CD8-positive, alpha-beta memory T cell (primary cell): ENCODE measurements at regions not wholly inside any gene's neighbourhood (a gene's known extent, or its start where the extent isn't known, plus 50 kb on each side); places are given as distances from the start of the nearest gene placed in this dataset.
"Not testable (repeated sequence)": the region's sequence is repeated elsewhere in the genome, so short reads cannot be mapped to it uniquely, and the experiment has no call there.

Experiments
- CTCF ChIA-PET: fragments of 350-600 bp; sonication (Branson Sonifier 250); formaldehyde crosslinking; loops from one replicate; lab custom pipeline; 2021; ENCODE audit warnings: antibody characterized with exemption; lab: Charles Lee
- POLR2A ChIA-PET: fragments of 350-600 bp; sonication (Branson Sonifier 250); formaldehyde crosslinking; loops from one replicate; lab custom pipeline; 2021; ENCODE audit warnings: antibody characterized with exemption; lab: Charles Lee
- DNase-seq, 5 donors: peaks; one replicate each; pipeline versions ENCODE4 v3.0.0 to v3.0.0-alpha.2; 2020 to 2022; ENCODE audit warnings: mixed read lengths in 1 of 5
- H3K27ac ChIP-seq: one replicate; pipeline ENCODE4 v1.7.0; 2013; ENCODE audit warnings: low read depth, mild to moderate bottlenecking, low read length, moderate library complexity
- H3K27me3 ChIP-seq: 2 replicates; pipeline ENCODE4 v1.7.0; 2013; ENCODE audit warnings: low read length, mild to moderate bottlenecking; ENCODE audit not compliant: insufficient read depth, poor library complexity, severe bottlenecking
- H3K36me3 ChIP-seq: 2 replicates; pipeline ENCODE4 v1.7.0; 2013; ENCODE audit warnings: mild to moderate bottlenecking, low read length, moderate library complexity; ENCODE audit not compliant: insufficient read depth
- H3K4me1 ChIP-seq: 2 replicates; pipeline ENCODE4 v1.7.0; 2013; ENCODE audit warnings: mild to moderate bottlenecking, low read length, moderate library complexity; ENCODE audit not compliant: insufficient read depth
- H3K4me3 ChIP-seq: 2 replicates; pipeline ENCODE4 v1.7.0; 2013; ENCODE audit warnings: mild to moderate bottlenecking, low read length
- H3K9me3 ChIP-seq: 2 replicates; pipeline ENCODE4 v1.7.0; 2013; ENCODE audit warnings: mild to moderate bottlenecking, low read length
- H3K27ac Mint-ChIP-seq, 8 donors: one replicate each; pipeline ENCODE4 v1.8.0; 2020 to 2021; ENCODE audit warnings: mixed read lengths in 8 of 8, mild to moderate bottlenecking in 6 of 8, inconsistent platforms in 3 of 8, moderate library complexity in 3 of 8
- H3K27me3 Mint-ChIP-seq, 2 donors: one replicate each; pipeline ENCODE4 v1.8.0; 2020 to 2021; ENCODE audit warnings: mixed read lengths in 2 of 2, mild to moderate bottlenecking in 1 of 2, moderate library complexity in 1 of 2
- H3K36me3 Mint-ChIP-seq, 3 donors: one replicate each; pipeline ENCODE4 v1.8.0; 2020 to 2021; ENCODE audit warnings: mixed read lengths in 3 of 3, inconsistent platforms in 1 of 3, mild to moderate bottlenecking in 1 of 3
- H3K4me1 Mint-ChIP-seq, 3 donors: one replicate each; pipeline ENCODE4 v1.8.0; 2020 to 2021; ENCODE audit warnings: mixed read lengths in 3 of 3, inconsistent platforms in 1 of 3, mild to moderate bottlenecking in 1 of 3
- H3K4me3 Mint-ChIP-seq, 7 donors: one replicate each; pipeline ENCODE4 v1.8.0; 2020 to 2021; ENCODE audit warnings: mixed read lengths in 7 of 7, mild to moderate bottlenecking in 6 of 7, moderate library complexity in 4 of 7, inconsistent platforms in 2 of 7
- H3K9me3 Mint-ChIP-seq, 5 donors: one replicate each; pipeline ENCODE4 v1.8.0; 2020 to 2022; ENCODE audit warnings: mixed read lengths in 5 of 5, mild to moderate bottlenecking in 3 of 5, moderate library complexity in 2 of 5, inconsistent platforms in 1 of 5

DNA sequence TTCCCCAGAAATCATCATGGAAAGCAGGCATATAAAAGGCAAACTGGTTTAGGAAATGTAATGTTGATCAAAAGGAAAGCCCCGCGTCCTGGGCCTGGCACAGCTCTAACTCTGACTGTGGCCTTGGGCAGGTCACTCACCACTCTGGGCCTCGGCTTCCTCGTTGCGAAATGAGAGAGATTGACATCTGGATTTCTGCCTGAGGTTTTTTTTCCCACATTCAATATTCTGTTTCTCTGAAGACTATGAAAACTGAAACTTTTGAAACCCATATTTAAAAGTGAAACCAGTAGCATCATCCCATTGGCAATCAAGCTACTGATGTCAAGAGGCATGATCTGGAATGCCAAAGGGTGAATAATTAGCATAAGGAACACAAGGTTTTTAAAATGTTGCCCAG, 369.7 kb upstream of the NPVF start:
- peaks cover 0 to 5% (median 0%) of the 10 kb centered on the region in 3 donors for H3K36me3 Mint-ChIP-seq
- H3K4me1 ChIP-seq, result no peaks in the 10 kb centered on the region
- H3K27me3 Mint-ChIP-seq, result peaks cover 5 to 47% of the 10 kb centered on the region in 2 donors
- peaks cover 0 to 5% (median 2%) of the 10 kb centered on the region in 5 donors for H3K9me3 Mint-ChIP-seq
- no peak overlapping the region for H3K27ac Mint-ChIP-seq
- CTCF ChIA-PET, result interaction anchor here (0.8 kb wide), 1 partner anchor 32 kb away, joined by 3 read pairs; no protein-coding TSS in a partner anchor
- H3K9me3 ChIP-seq, result no peaks in the 10 kb centered on the region
- no peak overlapping the region for H3K4me3 Mint-ChIP-seq
- no peak for DNase-seq
- no peaks in the 10 kb centered on the region for H3K27me3 ChIP-seq
- POLR2A ChIA-PET, result no interaction called here
- no peak overlapping the region for H3K27ac ChIP-seq
- H3K4me3 ChIP-seq, result no peak overlapping the region
- no peaks in the 10 kb centered on the region for H3K4me1 Mint-ChIP-seq
- H3K36me3 ChIP-seq, result no peaks in the 10 kb centered on the region

DNA sequence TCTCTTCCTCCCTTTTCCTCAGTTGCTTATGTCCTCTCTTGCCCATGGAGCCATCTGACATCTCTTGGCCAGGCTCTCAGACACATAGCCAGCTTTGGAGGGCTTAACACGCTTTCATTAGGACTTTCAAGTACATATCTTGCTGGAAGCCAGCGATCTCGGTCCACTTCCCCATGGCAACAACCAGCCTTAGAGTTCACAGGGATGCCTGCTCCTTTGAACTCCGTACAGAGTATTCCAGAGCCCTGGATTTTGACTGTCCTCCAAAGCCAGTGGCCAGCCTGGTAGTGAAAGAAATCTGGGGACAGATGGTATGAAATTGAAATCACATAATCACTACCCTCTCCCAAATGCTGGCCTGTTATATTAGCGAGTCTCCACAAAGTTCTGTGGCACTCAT, 370.5 kb upstream of the NPVF start:
- CTCF ChIA-PET, result no interaction called here
- Mint-ChIP-seq H3K27ac (no peak overlapping the region), H3K9me3 (peaks cover 0 to 5% (median 2%) of the 10 kb centered on the region in 5 donors), H3K36me3 (peaks cover 0 to 5% (median 0%) of the 10 kb centered on the region in 3 donors), H3K4me1 (no peaks in the 10 kb centered on the region), H3K27me3 (peaks cover 2 to 44% of the 10 kb centered on the region in 2 donors), H3K4me3 (no peak overlapping the region)
- H3K4me1 ChIP-seq, result no peaks in the 10 kb centered on the region
- H3K27me3 ChIP-seq, result no peaks in the 10 kb centered on the region
- H3K27ac ChIP-seq, result no peak overlapping the region
- DNase-seq, result no peak
- POLR2A ChIA-PET, result no interaction called here
- H3K9me3 ChIP-seq, result no peaks in the 10 kb centered on the region
- no peaks in the 10 kb centered on the region for H3K36me3 ChIP-seq
- H3K4me3 ChIP-seq, result no peak overlapping the region

GRCh38 chr7:25600262-25600920, 372.1 kb upstream of the NPVF start:
- Histone ChIP-seq H3K27me3 (no peaks in the 10 kb centered on the region), H3K4me3 (no peak overlapping the region), H3K9me3 (no peaks in the 10 kb centered on the region), H3K36me3 (no peaks in the 10 kb centered on the region), H3K4me1 (no peaks in the 10 kb centered on the region), H3K27ac (no peak overlapping the region)
- Mint-ChIP-seq H3K4me1 (no peaks in the 10 kb centered on the region), H3K4me3 (no peak overlapping the region), H3K27me3 (peaks cover 1 to 38% of the 10 kb centered on the region in 2 donors), H3K36me3 (no peaks in the 10 kb centered on the region), H3K9me3 (peaks cover 0 to 5% (median 2%) of the 10 kb centered on the region in 5 donors), H3K27ac (no peak overlapping the region)
- no peak for DNase-seq
- ChIA-PET POLR2A (no interaction called here), CTCF (no interaction called here)

DNA sequence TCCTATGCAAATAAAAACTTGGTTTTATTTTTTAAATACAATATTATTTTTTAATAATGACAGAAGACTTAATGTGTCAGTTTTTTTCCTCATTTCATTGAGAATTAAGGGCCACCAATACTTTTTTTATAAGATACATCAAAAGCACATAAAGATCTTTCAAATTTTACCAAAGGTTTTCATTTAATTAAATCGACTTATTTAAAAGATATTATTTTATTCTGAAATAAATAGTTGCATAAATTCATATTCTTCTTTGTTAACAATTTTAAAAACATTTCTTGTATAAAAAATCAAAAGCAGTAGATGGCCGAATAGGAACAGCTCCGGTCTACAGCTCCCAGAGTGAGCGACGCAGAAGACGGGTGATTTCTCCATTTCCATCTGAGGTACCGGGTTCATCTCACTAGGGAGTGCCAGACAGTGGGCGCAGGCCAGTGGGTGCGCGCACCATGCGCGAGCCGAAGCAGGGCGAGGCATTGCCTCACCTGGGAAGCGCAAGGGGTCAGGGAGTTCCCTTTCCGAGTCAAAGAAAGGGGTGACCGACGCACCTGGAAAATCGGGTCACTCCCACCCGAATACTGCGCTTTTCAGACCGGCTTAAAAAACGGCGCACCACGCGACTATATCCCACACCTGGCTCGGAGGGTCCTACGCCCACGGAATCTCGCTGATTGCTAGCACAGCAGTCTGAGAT, 374.6 kb upstream of the NPVF start:
- POLR2A ChIA-PET, H3K36me3 ChIP-seq, H3K36me3 Mint-ChIP-seq, H3K27ac ChIP-seq, H3K4me1 ChIP-seq, H3K4me3 ChIP-seq, H3K9me3 ChIP-seq, H3K9me3 Mint-ChIP-seq, H3K4me1 Mint-ChIP-seq, H3K27me3 ChIP-seq, CTCF ChIA-PET, H3K27ac Mint-ChIP-seq: not testable (repeated sequence)
- Mint-ChIP-seq H3K27me3 (peaks cover 0 to 29% of the 10 kb centered on the region in 2 donors), H3K4me3 (peak overlapping the region in 4 of 7 donors; percentile 15 to 58 (median 32))
- DNase-seq, result peak in 1 of 5 donors; percentile 38

- H3K9me3 Mint-ChIP-seq, H3K9me3 ChIP-seq, H3K27ac Mint-ChIP-seq, H3K4me1 ChIP-seq, DNase-seq, H3K27ac ChIP-seq, CTCF ChIA-PET, H3K4me1 Mint-ChIP-seq, POLR2A ChIA-PET, H3K36me3 Mint-ChIP-seq, H3K27me3 ChIP-seq, H3K4me3 ChIP-seq, H3K36me3 ChIP-seq: not testable (repeated sequence)
- Mint-ChIP-seq H3K27me3 (peaks cover 0 to 29% of the 10 kb centered on the region in 2 donors), H3K4me3 (peak overlapping the region in 3 of 7 donors; percentile 15 to 58 (median 37))
Observed at GRCh38 chr7:25603427-25603740, 375.1 kb upstream of the NPVF start.

GRCh38 chr7:25611196-25611595, 382.9 kb upstream of the NPVF start:
- H3K36me3 ChIP-seq, result no peaks in the 10 kb centered on the region
- H3K27ac ChIP-seq, result no peak overlapping the region
- peaks cover 0 to 4% of the 10 kb centered on the region in 2 donors for H3K27me3 Mint-ChIP-seq
- no peaks in the 10 kb centered on the region for H3K9me3 ChIP-seq
- ChIA-PET POLR2A (no interaction called here), CTCF (no interaction called here)
- no peak for DNase-seq
- H3K27me3 ChIP-seq, result no peaks in the 10 kb centered on the region
- no peaks in the 10 kb centered on the region for H3K4me1 ChIP-seq
- H3K27ac Mint-ChIP-seq, result no peak overlapping the region
- no peaks in the 10 kb centered on the region for H3K36me3 Mint-ChIP-seq
- no peak overlapping the region for H3K4me3 ChIP-seq
- peaks cover 0 to 3% (median 0%) of the 10 kb centered on the region in 5 donors for H3K9me3 Mint-ChIP-seq
- H3K4me1 Mint-ChIP-seq, result no peaks in the 10 kb centered on the region
- H3K4me3 Mint-ChIP-seq, result no peak overlapping the region

DNA sequence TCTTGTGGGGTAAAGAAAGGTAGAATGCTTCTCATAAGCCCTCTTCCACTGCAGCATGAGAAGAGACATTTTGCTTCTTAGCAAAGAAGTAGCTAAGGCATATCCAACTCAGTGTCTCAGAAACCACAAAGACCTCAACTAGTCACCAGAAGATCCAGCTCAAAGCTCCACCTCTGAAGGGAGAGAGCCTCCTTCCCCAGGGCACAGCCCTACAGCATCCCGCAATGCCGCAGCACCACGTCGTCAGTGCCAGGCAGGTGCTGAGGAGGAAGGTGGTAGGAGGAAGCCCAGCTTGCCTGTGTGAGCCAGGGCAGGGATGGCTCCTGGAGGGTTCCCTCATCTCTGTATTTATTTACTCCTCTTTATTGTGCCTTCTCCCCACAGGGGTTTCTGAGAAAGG, 385.6 kb upstream of the NPVF start:
- Histone ChIP-seq H3K27me3 (no peaks in the 10 kb centered on the region), H3K36me3 (no peaks in the 10 kb centered on the region), H3K4me3 (no peak overlapping the region), H3K4me1 (no peaks in the 10 kb centered on the region), H3K9me3 (no peaks in the 10 kb centered on the region), H3K27ac (no peak overlapping the region)
- CTCF ChIA-PET, result no interaction called here
- DNase-seq, result no peak
- Mint-ChIP-seq H3K9me3 (peaks cover 0 to 3% (median 0%) of the 10 kb centered on the region in 5 donors), H3K27ac (no peak overlapping the region), H3K4me3 (no peak overlapping the region), H3K4me1 (peaks cover 0 to under 1% (median 0%) of the 10 kb centered on the region in 3 donors), H3K27me3 (peaks cover 0 to 4% of the 10 kb centered on the region in 2 donors), H3K36me3 (no peaks in the 10 kb centered on the region)
- POLR2A ChIA-PET, result no interaction called here

- peaks cover 0 to 6% (median under 1%) of the 10 kb centered on the region in 3 donors for H3K4me1 Mint-ChIP-seq
- no peak overlapping the region for H3K27ac ChIP-seq
- H3K36me3 ChIP-seq, result no peaks in the 10 kb centered on the region
- no peak overlapping the region for H3K27ac Mint-ChIP-seq
- no peaks in the 10 kb centered on the region for H3K9me3 ChIP-seq
- peaks cover 2% of the 10 kb centered on the region for H3K4me1 ChIP-seq
- H3K4me3 Mint-ChIP-seq, result no peak overlapping the region
- DNase-seq, result no peak
- H3K27me3 Mint-ChIP-seq, result peaks cover 0 to 4% of the 10 kb centered on the region in 2 donors
- POLR2A ChIA-PET, result no interaction called here
- H3K27me3 ChIP-seq, result no peaks in the 10 kb centered on the region
- no peak overlapping the region for H3K4me3 ChIP-seq
- CTCF ChIA-PET, result no interaction called here
- no peaks in the 10 kb centered on the region for H3K36me3 Mint-ChIP-seq
- peaks cover 0 to 3% (median 0%) of the 10 kb centered on the region in 5 donors for H3K9me3 Mint-ChIP-seq
Observed at GRCh38 chr7:25614415-25614814, 386.1 kb upstream of the NPVF start.
